IMR-90 (cell line): ENCODE measurements at regions not wholly inside any gene's neighbourhood (a gene's known extent, or its start where the extent isn't known, plus 50 kb on each side); places are given as distances from the start of the nearest gene placed in this dataset.

Experiments
- ATAC-seq: fragments of 200-7000 bp; cut with Tn5 transposase; 2 replicates; pipeline ENCODE4 v1.9.1; 2020; ENCODE audit warnings: low read depth, mild to moderate bottlenecking, moderate library complexity
- BruUV-seq: library from RNA; stranded (reverse); fragments of 400-500 nt; replicated peaks from 2 replicates; lab custom pipeline; 2021; lab: Mats Ljungman, UMichigan
- CTCF ChIA-PET: fragments of 300-600 bp; formaldehyde crosslinking; extraction: SDS; loops from one replicate; lab custom pipeline; 2021; ENCODE audit warnings: antibody characterized with exemption; lab: Yijun Ruan, JAX
- POLR2A ChIA-PET: fragments of 300-600 bp; sonication (Branson Sonifier 250); formaldehyde crosslinking; loops from one replicate; lab custom pipeline; 2022; ENCODE audit warnings: antibody characterized with exemption; ENCODE audit not compliant: unreplicated experiment; lab: Charles Lee
- DNase-seq: peaks from one replicate; pipeline ENCODE4 v3.0.0; 2013
- H2AFZ ChIP-seq: replicated peaks from 2 replicates; pipeline ENCODE3; 2013; ENCODE audit warnings: low read length, mild to moderate bottlenecking; ENCODE audit not compliant: poor library complexity
- H2AK5ac ChIP-seq: 2 replicates; pipeline ENCODE4 v1.6.1; 2013; ENCODE audit warnings: low read depth, low read length, inconsistent platforms
- H2AK9ac ChIP-seq: replicated peaks from 2 replicates; pipeline ENCODE3; 2013; ENCODE audit warnings: mild to moderate bottlenecking, low read depth, low read length, moderate library complexity; ENCODE audit not compliant: poor library complexity
- H2BK120ac ChIP-seq: 2 replicates; pipeline ENCODE4 v1.6.1; 2013; ENCODE audit warnings: low read depth, low read length, inconsistent platforms
- H2BK15ac ChIP-seq: 3 replicates; pipeline ENCODE4 v1.6.1; 2013; ENCODE audit warnings: low read depth, low read length, inconsistent platforms
- H2BK20ac ChIP-seq: 2 replicates; pipeline ENCODE4 v1.6.1; 2013; ENCODE audit warnings: low read depth, mild to moderate bottlenecking, inconsistent platforms, low read length, moderate library complexity
- H2BK5ac ChIP-seq: 2 replicates; pipeline ENCODE4 v1.6.1; 2013; ENCODE audit warnings: mild to moderate bottlenecking, low read depth, low read length, inconsistent platforms; ENCODE audit not compliant: poor library complexity, severe bottlenecking
- H3K14ac ChIP-seq: replicated peaks from 2 replicates; pipeline ENCODE4 v1.6.1; 2013; ENCODE audit warnings: low read depth, low read length, inconsistent platforms
- H3K18ac ChIP-seq: 2 replicates; pipeline ENCODE4 v1.6.1; 2013; ENCODE audit warnings: low read depth, low read length, control low read depth
- H3K23ac ChIP-seq: 2 replicates; pipeline ENCODE4 v1.6.1; 2013; ENCODE audit warnings: low read depth, low read length, inconsistent platforms
- H3K27ac ChIP-seq: 2 replicates; pipeline ENCODE4 v1.5.1; 2013; ENCODE audit warnings: mild to moderate bottlenecking, control low read depth, low read length; ENCODE audit not compliant: insufficient read depth
- H3K27me3 ChIP-seq: 2 replicates; pipeline ENCODE4 v1.6.1; 2013; ENCODE audit warnings: low read length; ENCODE audit not compliant: control insufficient read depth, insufficient read depth
- H3K36me3 ChIP-seq: 2 replicates; pipeline ENCODE4 v1.6.1; 2013; ENCODE audit warnings: low read length, mixed read lengths; ENCODE audit not compliant: control insufficient read depth, insufficient read depth
- H3K4ac ChIP-seq: 2 replicates; pipeline ENCODE4 v1.6.1; 2013; ENCODE audit warnings: low read depth, low read length, inconsistent platforms
- H3K4me1 ChIP-seq: 2 replicates; pipeline ENCODE4 v1.6.1; 2013; ENCODE audit warnings: low read length, mixed read lengths; ENCODE audit not compliant: control insufficient read depth, insufficient read depth
- H3K4me2 ChIP-seq: 2 replicates; pipeline ENCODE4 v1.6.1; 2013; ENCODE audit warnings: low read depth, mild to moderate bottlenecking, control low read depth, low read length, moderate library complexity
- H3K4me3 ChIP-seq: 2 replicates; pipeline ENCODE4 v1.5.1; 2013; ENCODE audit warnings: low read depth, mild to moderate bottlenecking, control low read depth, low read length, moderate library complexity; ENCODE audit not compliant: insufficient read depth
- H3K56ac ChIP-seq: 2 replicates; pipeline ENCODE4 v1.6.1; 2013; ENCODE audit warnings: low read length, inconsistent platforms; ENCODE audit not compliant: insufficient read depth; ENCODE audit errors: extremely low read depth
- H3K79me1 ChIP-seq, 2 experiments: 2 replicates each; pipeline ENCODE4 v1.6.1; 2013; ENCODE audit warnings: low read length in 2 of 2, inconsistent platforms in 1 of 2, low read depth in 1 of 2
- H3K9ac ChIP-seq: 2 replicates; pipeline ENCODE4 v1.6.1; 2013; ENCODE audit warnings: low read depth, low read length, control low read depth
- H3K9me1 ChIP-seq: 2 replicates; pipeline ENCODE4 v1.6.1; 2013; ENCODE audit warnings: low read length, inconsistent platforms; ENCODE audit not compliant: insufficient read depth
- H3K9me3 ChIP-seq: 2 replicates; pipeline ENCODE4 v1.6.1; 2013; ENCODE audit warnings: low read length; ENCODE audit not compliant: control insufficient read depth, insufficient read depth
- H4K20me1 ChIP-seq: 2 replicates; pipeline ENCODE4 v1.6.1; 2013; ENCODE audit warnings: low read length, inconsistent platforms; ENCODE audit not compliant: insufficient read depth
- H4K5ac ChIP-seq: 2 replicates; pipeline ENCODE4 v1.6.1; 2013; ENCODE audit warnings: mild to moderate bottlenecking, low read depth, low read length, control low read depth
- H4K8ac ChIP-seq, 2 experiments: 2 replicates each; pipeline ENCODE4 v1.6.1; 2013; ENCODE audit warnings: low read depth in 2 of 2, low read length in 2 of 2, control low read depth in 1 of 2, inconsistent platforms in 1 of 2
- H4K91ac ChIP-seq: 2 replicates; pipeline ENCODE4 v1.6.1; 2013; ENCODE audit warnings: low read depth, low read length, inconsistent platforms; ENCODE audit not compliant: insufficient read depth
- BHLHE40 ChIP-seq: fragments of 150-350 bp; IDR thresholded peaks from 2 replicates; pipeline ENCODE4 v1.6.1; 2016; ENCODE audit warnings: mild to moderate bottlenecking, low read depth, low read length
- CEBPB ChIP-seq: IDR thresholded peaks from 2 replicates; pipeline ENCODE4 v1.6.1; 2012; ENCODE audit warnings: low read depth, low read length, improper control_type of control experiment
- CHD1 ChIP-seq: IDR thresholded peaks from 2 replicates; pipeline ENCODE4 v1.6.1; 2012; ENCODE audit warnings: low read depth, low read length, improper control_type of control experiment
- FOS ChIP-seq: fragments of 150-350 bp; IDR thresholded peaks from 2 replicates; pipeline ENCODE4 v1.6.1; 2016; ENCODE audit warnings: low read depth, low read length
- MAZ ChIP-seq: IDR thresholded peaks from 2 replicates; pipeline ENCODE4 v1.6.1; 2012; ENCODE audit warnings: low read depth, mild to moderate bottlenecking, low read length, improper control_type of control experiment, moderate library complexity, borderline replicate concordance
- NFE2L2 ChIP-seq: fragments of 150-350 bp; IDR thresholded peaks from 2 replicates; pipeline ENCODE4 v1.6.1; 2016; ENCODE audit warnings: low read depth, mild to moderate bottlenecking, low read length
- RAD21 ChIP-seq: IDR thresholded peaks from 2 replicates; pipeline ENCODE4 v1.6.1; 2012; ENCODE audit warnings: low read length, improper control_type of control experiment
- RCOR1 ChIP-seq: IDR thresholded peaks from 2 replicates; pipeline ENCODE4 v1.6.1; 2012; ENCODE audit warnings: mild to moderate bottlenecking, low read length, improper control_type of control experiment; ENCODE audit not compliant: insufficient replicate concordance
- RFX5 ChIP-seq: IDR thresholded peaks from 2 replicates; pipeline ENCODE4 v1.8.0; 2012; ENCODE audit warnings: low read depth, mild to moderate bottlenecking, low read length, moderate library complexity
- SMC3 ChIP-seq: fragments of 150-350 bp; IDR thresholded peaks from 2 replicates; pipeline ENCODE4 v1.6.1; 2016; ENCODE audit warnings: low read depth, mild to moderate bottlenecking, antibody characterized with exemption, low read length, moderate library complexity
- WGBS, 2 experiments: methylation state at CpG; one replicate each; pipeline versions ENCODE4 v1.1.5 to v1.1.7; 2013; ENCODE audit warnings: missing lambda C conversion rate in 2 of 2; ENCODE audit not compliant: insufficient read length in 1 of 2; ENCODE audit errors: extremely low coverage in 2 of 2; 5-methylcytosine and 5-hydroxymethylcytosine counted together
- dilution Hi-C: fragments of 300-500 bp; cut with HindIII; formaldehyde crosslinking; loops from one replicate; pipeline ENCODE4 v1.14.3; 2018; ENCODE audit warnings: low sequenced_read_pairs; ENCODE audit not compliant: unreplicated experiment
- in situ Hi-C: fragments of 300-500 bp; cut with MboI; formaldehyde crosslinking; loops from 3 replicates; pipeline ENCODE4 v1.14.3; 2019; ENCODE audit warnings: low sequenced_read_pairs, inconsistent platforms, mixed read lengths
- intact Hi-C: fragments of 100-400 bp; cut with micrococcal nuclease; formaldehyde crosslinking; loops from 2 replicates; pipeline ENCODE4 v1.10.0; 2022
- TF ChIP-seq, protein P1 (sequence below): conservative IDR thresholded peaks from 2 replicates; pipeline ENCODE4 v1.5.1; 2012; ENCODE audit warnings: mild to moderate bottlenecking, low read depth, low read length, improper control_type of control experiment
- TF ChIP-seq, protein P2 (sequence below): fragments of 150-350 bp; IDR thresholded peaks from 2 replicates; pipeline ENCODE4 v1.6.1; 2016; ENCODE audit warnings: low read depth, mild to moderate bottlenecking, low read length, moderate library complexity, borderline replicate concordance
- TF ChIP-seq, protein P3 (sequence below): fragments of 150-350 bp; IDR thresholded peaks from 2 replicates; pipeline ENCODE4 v1.6.1; 2017; ENCODE audit warnings: mild to moderate bottlenecking, antibody characterized with exemption, low read length, low read depth

DNA sequence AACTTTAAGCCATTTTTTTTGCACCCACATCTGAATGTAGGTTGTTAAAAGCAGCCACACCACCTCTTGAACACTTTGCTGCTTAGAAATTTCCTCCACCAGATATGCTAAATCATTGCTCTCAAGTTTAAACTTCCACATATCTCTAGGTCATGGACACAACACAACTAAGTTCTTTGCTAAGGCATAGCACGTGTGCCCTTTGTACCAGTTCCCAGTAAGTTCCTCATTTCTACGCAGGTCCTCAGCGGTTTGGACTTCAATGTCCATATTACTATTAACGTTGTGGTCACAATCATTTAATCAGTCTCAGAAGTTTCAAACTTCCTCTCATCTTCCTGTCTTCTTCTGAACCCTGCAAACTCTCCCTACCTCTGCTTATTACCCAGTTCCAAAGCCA lies 661.6 kb upstream of the PKN2 start:
- TF ChIP-seq FOS (no peak), CHD1 (no peak), MAZ (no peak), NFE2L2 (no peak), SMC3 (no peak), BHLHE40 (no peak), RCOR1 (no peak), RAD21 (no peak), RFX5 (no peak), CEBPB (no peak)
- TF ChIP-seq, protein P1, sequence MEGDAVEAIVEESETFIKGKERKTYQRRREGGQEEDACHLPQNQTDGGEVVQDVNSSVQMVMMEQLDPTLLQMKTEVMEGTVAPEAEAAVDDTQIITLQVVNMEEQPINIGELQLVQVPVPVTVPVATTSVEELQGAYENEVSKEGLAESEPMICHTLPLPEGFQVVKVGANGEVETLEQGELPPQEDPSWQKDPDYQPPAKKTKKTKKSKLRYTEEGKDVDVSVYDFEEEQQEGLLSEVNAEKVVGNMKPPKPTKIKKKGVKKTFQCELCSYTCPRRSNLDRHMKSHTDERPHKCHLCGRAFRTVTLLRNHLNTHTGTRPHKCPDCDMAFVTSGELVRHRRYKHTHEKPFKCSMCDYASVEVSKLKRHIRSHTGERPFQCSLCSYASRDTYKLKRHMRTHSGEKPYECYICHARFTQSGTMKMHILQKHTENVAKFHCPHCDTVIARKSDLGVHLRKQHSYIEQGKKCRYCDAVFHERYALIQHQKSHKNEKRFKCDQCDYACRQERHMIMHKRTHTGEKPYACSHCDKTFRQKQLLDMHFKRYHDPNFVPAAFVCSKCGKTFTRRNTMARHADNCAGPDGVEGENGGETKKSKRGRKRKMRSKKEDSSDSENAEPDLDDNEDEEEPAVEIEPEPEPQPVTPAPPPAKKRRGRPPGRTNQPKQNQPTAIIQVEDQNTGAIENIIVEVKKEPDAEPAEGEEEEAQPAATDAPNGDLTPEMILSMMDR: no peak
- TF ChIP-seq, protein P2, sequence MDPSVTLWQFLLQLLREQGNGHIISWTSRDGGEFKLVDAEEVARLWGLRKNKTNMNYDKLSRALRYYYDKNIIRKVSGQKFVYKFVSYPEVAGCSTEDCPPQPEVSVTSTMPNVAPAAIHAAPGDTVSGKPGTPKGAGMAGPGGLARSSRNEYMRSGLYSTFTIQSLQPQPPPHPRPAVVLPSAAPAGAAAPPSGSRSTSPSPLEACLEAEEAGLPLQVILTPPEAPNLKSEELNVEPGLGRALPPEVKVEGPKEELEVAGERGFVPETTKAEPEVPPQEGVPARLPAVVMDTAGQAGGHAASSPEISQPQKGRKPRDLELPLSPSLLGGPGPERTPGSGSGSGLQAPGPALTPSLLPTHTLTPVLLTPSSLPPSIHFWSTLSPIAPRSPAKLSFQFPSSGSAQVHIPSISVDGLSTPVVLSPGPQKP: no peak
- TF ChIP-seq, protein P3, sequence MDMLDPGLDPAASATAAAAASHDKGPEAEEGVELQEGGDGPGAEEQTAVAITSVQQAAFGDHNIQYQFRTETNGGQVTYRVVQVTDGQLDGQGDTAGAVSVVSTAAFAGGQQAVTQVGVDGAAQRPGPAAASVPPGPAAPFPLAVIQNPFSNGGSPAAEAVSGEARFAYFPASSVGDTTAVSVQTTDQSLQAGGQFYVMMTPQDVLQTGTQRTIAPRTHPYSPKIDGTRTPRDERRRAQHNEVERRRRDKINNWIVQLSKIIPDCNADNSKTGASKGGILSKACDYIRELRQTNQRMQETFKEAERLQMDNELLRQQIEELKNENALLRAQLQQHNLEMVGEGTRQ: no peak
- Histone ChIP-seq H3K56ac (no peak overlapping the region), H2BK120ac (no peak overlapping the region), H2BK20ac (no peak overlapping the region), H2AK5ac (no peak overlapping the region), H4K5ac (no peak overlapping the region), H3K4me3 (no peak overlapping the region), H3K18ac (no peak overlapping the region), H3K4me2 (no peak overlapping the region), H3K27ac (no peak overlapping the region), H3K36me3 (no peaks in the 10 kb centered on the region), H3K79me1 (no peaks in the 10 kb centered on the region), H3K4me1 (no peaks in the 10 kb centered on the region), H2AK9ac (no peak overlapping the region), H2BK5ac (no peak overlapping the region), H4K20me1 (no peaks in the 10 kb centered on the region), H4K91ac (no peak overlapping the region), H2BK15ac (no peak overlapping the region), H3K14ac (no peak overlapping the region), H3K9ac (no peak overlapping the region), H3K9me3 (no peaks in the 10 kb centered on the region), H3K23ac (no peak overlapping the region), H3K27me3 (no peaks in the 10 kb centered on the region), H3K9me1 (no peaks in the 10 kb centered on the region), H3K4ac (no peak overlapping the region), H2AFZ (no peak overlapping the region), H4K8ac (no peak overlapping the region)
- no TSS peak for BruUV-seq
- 81% methylated on average over 4 of the region's 4 CpGs; no CpG with 5 or more reads in 1 of the 2 experiments for WGBS, 2 experiments
- ATAC-seq (no peak), DNase-seq (no peak)
- POLR2A ChIA-PET: no interaction called here
- dilution Hi-C loops (no loop called here), in situ Hi-C loops (no loop called here), intact Hi-C loops (no loop called here)
- CTCF ChIA-PET: no interaction called here
